ENCODE measurements at regions not wholly inside any gene's neighbourhood (a gene's known extent, or its start where the extent isn't known, plus 50 kb on each side); places are given as distances from the start of the nearest gene placed in this dataset.

DNA sequence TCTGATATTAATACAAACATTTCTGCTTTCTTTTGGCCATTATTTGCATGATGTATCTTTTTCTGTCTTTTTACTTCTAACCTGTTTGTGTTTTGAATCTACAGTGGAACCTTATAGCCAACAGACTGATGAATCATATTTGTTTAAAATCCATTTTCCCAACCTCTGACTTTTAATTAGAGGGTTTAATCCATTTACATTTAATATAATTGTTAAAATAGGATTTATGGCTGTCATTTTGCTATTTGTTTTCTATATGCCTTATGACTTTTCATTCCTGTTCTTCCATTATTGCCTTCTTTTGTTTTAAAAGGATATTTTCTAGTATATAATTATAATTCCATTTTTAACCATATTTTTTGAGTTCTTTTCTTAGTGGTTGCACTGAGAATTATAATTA lies 286.1 kb downstream of the ZNF621 start:
- DNase-seq: no peak
- H3K27me3 Mint-ChIP-seq: peaks cover 4% of the 10 kb centered on the region
- no peak for ATAC-seq
- H3K4me1 Mint-ChIP-seq: no peaks in the 10 kb centered on the region
- H3K4me3 Mint-ChIP-seq: no peak overlapping the region
- no peaks in the 10 kb centered on the region for H3K36me3 Mint-ChIP-seq (ENCODE audit: low read depth)
- no peak overlapping the region for H3K27ac Mint-ChIP-seq
- peaks cover 32% of the 10 kb centered on the region for H3K9me3 Mint-ChIP-seq

DNA sequence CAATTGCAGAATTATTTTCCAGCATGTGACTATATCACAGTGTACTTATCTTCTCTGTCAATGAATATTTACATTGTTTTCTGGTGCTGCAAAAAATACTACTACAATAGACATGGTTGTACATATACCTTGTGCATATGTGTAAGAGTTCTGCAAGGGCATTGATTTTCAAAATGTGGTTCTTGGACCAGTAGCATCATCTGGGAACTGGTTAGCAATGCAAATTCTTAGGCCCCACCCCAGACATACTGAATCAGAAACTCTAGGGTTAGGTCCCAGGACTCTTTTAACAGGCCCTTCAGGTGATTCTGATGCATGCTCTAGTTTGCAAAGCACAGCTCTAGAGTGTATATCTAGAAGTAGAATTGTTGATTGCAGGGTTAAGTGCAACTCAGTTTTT lies 292.3 kb downstream of the ZNF621 start:
- Mint-ChIP-seq H3K36me3 (ENCODE audit: low read depth) (no peaks in the 10 kb centered on the region), H3K27ac (no peak overlapping the region), H3K4me3 (no peak overlapping the region), H3K4me1 (no peaks in the 10 kb centered on the region), H3K9me3 (peaks cover 8% of the 10 kb centered on the region), H3K27me3 (peaks cover 15% of the 10 kb centered on the region)
- DNase-seq (no peak), ATAC-seq (no peak)

DNA sequence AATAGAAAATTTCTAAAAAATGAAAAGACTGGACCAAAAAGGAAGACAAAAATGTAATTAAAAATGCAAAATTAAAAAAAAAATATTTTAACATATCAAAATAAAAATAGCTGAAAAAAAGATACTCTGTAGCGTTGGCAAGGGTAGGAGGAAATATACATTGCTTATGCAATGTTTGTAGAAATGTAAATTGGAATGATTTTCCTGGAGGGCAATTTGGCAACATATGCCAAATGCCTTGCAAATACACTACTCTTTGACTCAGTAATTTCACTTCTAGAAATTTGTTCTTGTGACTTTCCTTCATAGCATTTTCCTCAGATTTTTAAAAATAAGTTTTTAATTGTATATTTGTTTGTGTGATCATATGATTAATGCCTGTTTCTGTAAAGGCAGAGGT lies 296.6 kb downstream of the ZNF621 start:
- Mint-ChIP-seq H3K27ac (no peak overlapping the region), H3K4me1 (no peaks in the 10 kb centered on the region), H3K4me3 (no peak overlapping the region), H3K36me3 (ENCODE audit: low read depth) (no peaks in the 10 kb centered on the region), H3K9me3 (no peaks in the 10 kb centered on the region), H3K27me3 (peaks cover 13% of the 10 kb centered on the region)
- DNase-seq (no peak), ATAC-seq (no peak)

DNA sequence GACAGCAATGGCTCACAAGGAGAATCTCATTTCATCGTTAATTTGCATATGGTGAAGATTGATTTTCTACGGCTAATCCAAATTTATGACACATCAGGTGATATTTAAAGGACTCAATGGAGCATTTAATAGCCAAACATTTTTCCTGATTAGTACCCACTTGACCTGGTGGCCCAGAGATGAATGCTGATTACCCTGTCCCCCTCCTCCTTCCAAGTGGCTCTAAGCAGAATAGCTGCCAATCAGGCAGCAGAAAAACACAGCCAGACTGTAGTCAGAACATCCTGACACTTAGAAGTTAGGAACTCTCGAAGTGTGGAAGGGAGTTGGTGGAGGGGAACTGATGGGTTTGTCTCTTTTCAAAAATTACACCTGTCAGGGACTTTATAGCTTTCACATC lies 302.5 kb downstream of the ZNF621 start:
- ATAC-seq (no peak), DNase-seq (no peak)
- no peaks in the 10 kb centered on the region for H3K4me1 Mint-ChIP-seq
- H3K36me3 Mint-ChIP-seq (ENCODE audit: low read depth): no peaks in the 10 kb centered on the region
- H3K27me3 Mint-ChIP-seq: peaks cover 2% of the 10 kb centered on the region
- H3K27ac Mint-ChIP-seq: no peak overlapping the region
- H3K9me3 Mint-ChIP-seq: no peaks in the 10 kb centered on the region
- no peak overlapping the region for H3K4me3 Mint-ChIP-seq

DNA sequence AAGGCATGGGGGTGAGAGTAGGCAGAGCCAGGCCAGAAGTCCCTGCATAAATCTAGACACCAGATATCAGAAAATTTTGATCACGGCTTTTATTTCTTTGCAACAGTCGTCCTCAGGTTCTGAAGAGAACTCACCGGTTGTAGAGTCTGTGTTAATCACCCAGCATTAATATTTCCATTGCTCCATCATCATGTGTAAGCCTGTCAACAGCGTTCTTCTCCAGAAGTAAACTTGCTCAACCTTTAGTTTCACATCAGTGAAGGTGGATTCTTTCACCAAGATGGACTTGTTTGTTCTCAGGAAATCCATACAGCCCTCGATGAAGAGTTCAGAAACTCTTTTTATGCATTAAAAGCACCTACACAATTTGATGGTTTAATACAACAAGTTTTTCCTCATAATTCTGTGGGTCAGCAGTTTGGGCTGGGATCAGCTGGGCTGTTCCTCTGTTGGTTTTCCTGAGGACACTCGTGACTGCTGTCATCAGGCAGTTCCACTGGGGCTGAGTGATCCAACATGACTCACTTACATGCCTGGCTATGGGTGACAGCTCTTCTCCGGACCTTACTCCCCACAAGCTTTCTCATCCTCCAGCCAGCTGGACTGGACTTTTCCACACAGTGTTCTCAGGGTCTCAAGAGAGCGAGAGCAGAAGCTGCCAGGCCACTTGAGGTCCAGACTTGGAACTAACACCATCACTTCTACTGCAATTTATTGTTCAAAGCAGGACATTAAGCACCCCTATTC lies 303.4 kb downstream of the ZNF621 start:
- no peak for DNase-seq
- no peak overlapping the region for H3K27ac Mint-ChIP-seq
- ATAC-seq: no peak
- peaks cover 5% of the 10 kb centered on the region for H3K27me3 Mint-ChIP-seq
- no peaks in the 10 kb centered on the region for H3K36me3 Mint-ChIP-seq (ENCODE audit: low read depth)
- H3K4me1 Mint-ChIP-seq: no peaks in the 10 kb centered on the region
- H3K9me3 Mint-ChIP-seq: no peaks in the 10 kb centered on the region
- no peak overlapping the region for H3K4me3 Mint-ChIP-seq

DNA sequence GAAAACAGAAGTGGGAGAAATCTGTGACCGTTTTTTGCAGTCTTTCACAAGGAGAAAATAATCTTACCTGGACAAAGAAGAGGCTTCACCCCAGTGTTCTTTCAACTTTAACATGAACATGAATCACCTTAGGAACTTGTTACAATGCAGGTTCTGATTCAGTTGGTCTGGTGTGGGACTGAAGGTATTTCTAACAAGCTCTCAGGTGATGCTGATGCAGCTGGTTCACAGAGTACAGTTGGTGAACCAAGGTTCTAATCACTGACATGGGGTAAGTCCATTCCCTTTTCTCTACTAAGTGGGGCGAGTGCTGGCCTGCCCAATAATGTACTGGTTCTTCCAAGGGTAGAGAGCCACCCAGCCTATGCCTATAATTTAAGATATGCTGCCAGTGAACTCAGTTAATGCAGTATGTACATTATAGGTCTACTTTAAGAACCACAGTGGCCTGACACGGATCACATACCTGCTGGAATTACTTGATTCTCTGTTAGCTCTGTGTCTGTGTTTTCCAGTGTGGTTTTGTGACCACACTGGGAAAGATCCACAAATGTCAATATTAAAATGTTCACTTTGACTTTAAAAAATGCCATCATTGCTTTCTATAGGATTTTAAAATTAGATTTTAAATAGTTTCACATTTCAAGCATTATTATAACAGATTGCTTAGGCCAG lies 304.1 kb downstream of the ZNF621 start:
- H3K9me3 Mint-ChIP-seq: no peaks in the 10 kb centered on the region
- H3K36me3 Mint-ChIP-seq (ENCODE audit: low read depth): no peaks in the 10 kb centered on the region
- DNase-seq (no peak), ATAC-seq (no peak)
- no peak overlapping the region for H3K4me3 Mint-ChIP-seq
- H3K27me3 Mint-ChIP-seq: peaks cover 5% of the 10 kb centered on the region
- no peak overlapping the region for H3K27ac Mint-ChIP-seq
- H3K4me1 Mint-ChIP-seq: no peaks in the 10 kb centered on the region

DNA sequence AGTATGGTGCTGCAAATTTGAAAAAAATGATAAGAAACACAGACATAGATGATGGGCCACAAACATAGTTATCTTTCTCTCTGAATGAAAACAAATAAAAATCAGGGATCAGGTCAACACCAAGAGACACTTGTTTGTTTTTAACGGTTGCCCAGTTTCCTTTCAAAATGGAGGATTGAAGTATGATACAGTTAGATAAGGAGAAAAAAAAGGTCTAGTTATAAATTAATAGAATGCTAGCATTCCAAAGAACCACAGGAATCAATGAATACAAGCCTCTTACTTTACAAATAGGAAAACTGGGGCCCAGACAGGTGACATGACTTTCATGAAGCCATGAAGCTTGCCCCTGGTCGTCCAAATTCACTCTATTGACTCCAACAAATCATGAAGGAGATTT lies 305.1 kb downstream of the ZNF621 start:
- no peak for ATAC-seq
- H3K27ac Mint-ChIP-seq: no peak overlapping the region
- no peak overlapping the region for H3K4me3 Mint-ChIP-seq
- no peaks in the 10 kb centered on the region for H3K4me1 Mint-ChIP-seq
- H3K27me3 Mint-ChIP-seq: peaks cover 10% of the 10 kb centered on the region
- no peaks in the 10 kb centered on the region for H3K9me3 Mint-ChIP-seq
- DNase-seq: no peak
- H3K36me3 Mint-ChIP-seq (ENCODE audit: low read depth): no peaks in the 10 kb centered on the region

DNA sequence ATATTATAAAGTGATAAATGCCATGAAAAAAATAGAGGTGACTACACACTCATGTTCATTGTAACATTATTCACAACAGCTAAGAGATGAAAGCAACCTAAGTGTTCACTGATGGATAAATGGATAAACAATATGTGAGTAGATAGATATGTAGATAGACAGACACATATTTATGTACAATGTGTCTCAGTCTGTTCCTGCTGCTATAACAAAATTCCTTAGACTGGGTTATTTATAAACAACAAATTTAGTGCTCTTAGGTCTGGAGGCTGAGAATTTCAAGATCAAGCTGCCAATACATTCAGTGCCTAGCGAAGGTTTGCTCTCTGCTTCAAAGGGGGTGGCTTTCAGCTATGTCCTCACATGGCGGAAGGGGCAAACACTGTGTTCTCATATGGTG lies 312.5 kb downstream of the ZNF621 start:
- Mint-ChIP-seq H3K36me3 (ENCODE audit: low read depth) (no peaks in the 10 kb centered on the region), H3K27ac (no peak overlapping the region), H3K4me3 (no peak overlapping the region), H3K4me1 (no peaks in the 10 kb centered on the region), H3K27me3 (peaks cover 8% of the 10 kb centered on the region), H3K9me3 (no peaks in the 10 kb centered on the region)
- DNase-seq: no peak
- no peak for ATAC-seq

DNA sequence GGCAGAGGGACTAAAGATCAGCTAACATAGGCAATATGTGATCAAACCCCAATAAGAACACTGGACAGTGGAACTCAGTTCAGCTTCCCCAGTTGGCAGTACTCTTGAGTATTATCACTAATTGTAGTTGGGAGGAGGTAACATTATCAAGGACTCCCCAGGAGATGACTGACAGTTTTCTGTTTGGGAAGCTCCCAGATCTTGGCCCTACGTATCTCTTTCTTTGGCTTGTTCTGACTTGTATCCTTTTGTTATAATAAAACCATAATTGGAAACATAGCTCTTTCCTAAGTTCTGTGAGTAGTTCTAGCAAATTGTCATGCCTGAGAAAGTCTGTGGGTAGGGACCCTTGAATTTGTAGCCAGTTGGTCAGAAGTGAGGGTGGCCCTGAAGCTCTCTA lies 316.4 kb downstream of the ZNF621 start:
- Mint-ChIP-seq H3K27me3 (no peaks in the 10 kb centered on the region), H3K27ac (no peak overlapping the region), H3K9me3 (no peaks in the 10 kb centered on the region), H3K4me1 (no peaks in the 10 kb centered on the region), H3K36me3 (ENCODE audit: low read depth) (no peaks in the 10 kb centered on the region), H3K4me3 (no peak overlapping the region)
- DNase-seq (no peak), ATAC-seq (no peak)

DNA sequence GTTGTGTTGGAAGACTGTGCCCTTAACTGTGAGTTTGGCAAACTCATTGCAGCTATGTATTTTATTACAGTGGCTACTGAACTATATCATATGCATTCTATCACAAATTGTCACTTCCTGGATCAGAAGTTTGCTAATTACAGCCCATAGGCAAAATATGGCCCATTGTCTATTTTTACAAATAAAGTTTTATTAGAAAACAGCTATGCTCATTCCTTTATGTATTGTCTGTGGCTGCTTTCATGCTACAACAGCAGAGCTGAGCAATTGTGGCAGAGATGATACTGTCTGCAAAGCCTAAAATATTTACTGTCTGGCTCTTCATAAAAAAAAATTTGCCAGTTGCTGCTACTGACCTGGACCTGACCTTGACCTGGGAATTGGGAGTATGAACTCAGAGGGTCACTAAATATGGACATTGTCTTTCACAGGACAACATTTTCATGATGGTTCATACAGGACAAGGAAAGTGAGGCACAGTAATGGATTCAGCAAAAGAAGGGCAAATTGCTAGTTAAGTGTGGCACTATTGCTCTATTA lies 316.9 kb downstream of the ZNF621 start:
- H3K36me3 Mint-ChIP-seq (ENCODE audit: low read depth): no peaks in the 10 kb centered on the region
- ATAC-seq: no peak
- H3K27me3 Mint-ChIP-seq: no peaks in the 10 kb centered on the region
- no peak for DNase-seq
- H3K4me1 Mint-ChIP-seq: no peaks in the 10 kb centered on the region
- no peak overlapping the region for H3K4me3 Mint-ChIP-seq
- H3K27ac Mint-ChIP-seq: no peak overlapping the region
- H3K9me3 Mint-ChIP-seq: no peaks in the 10 kb centered on the region

DNA sequence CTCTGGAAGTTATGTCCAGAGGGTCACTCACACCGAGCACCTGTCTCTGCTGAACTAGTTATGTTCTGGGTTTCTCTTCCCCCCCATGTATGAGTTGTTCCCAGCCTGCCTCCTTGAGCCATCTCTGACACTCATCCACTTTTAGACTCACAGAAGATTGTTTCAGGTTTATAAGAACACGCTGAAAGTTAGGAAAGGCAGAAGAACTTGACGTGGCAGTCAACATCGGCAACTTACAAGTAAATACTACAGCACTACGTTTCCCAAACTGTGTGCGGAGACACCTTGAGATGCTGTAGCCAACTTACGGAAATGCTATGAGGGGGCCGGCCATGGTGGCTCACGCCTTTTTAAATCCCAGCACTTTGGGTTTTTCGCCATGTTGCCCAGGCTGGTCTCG lies 318.0 kb downstream of the ZNF621 start:
- ATAC-seq (no peak), DNase-seq (no peak)
- no peak overlapping the region for H3K27ac Mint-ChIP-seq
- no peak overlapping the region for H3K4me3 Mint-ChIP-seq
- H3K4me1 Mint-ChIP-seq: no peaks in the 10 kb centered on the region
- H3K27me3 Mint-ChIP-seq: no peaks in the 10 kb centered on the region
- H3K36me3 Mint-ChIP-seq (ENCODE audit: low read depth): no peaks in the 10 kb centered on the region
- H3K9me3 Mint-ChIP-seq: no peaks in the 10 kb centered on the region

DNA sequence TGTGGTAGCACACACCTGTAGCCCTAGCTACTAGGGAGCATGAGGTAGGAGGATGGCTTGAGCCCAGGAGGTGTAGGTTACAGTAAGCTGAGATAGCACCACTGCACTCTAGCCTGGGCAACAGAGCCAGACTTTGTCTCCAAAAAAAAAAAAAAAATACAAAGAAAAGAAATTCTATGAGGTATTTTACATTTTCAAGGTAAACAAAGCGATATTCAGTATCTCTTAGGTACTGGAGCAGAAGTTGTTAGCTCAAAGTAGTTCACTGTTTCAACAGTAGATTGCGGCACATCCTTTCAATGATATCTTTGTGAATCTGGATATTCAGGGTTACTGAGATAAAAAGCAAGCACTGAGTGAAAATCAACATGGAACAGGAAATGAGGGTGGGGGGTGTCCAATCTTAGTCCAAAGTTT lies 318.5 kb downstream of the ZNF621 start:
- H3K9me3 Mint-ChIP-seq: no peaks in the 10 kb centered on the region
- no peaks in the 10 kb centered on the region for H3K27me3 Mint-ChIP-seq
- H3K4me1 Mint-ChIP-seq: no peaks in the 10 kb centered on the region
- no peak overlapping the region for H3K27ac Mint-ChIP-seq
- no peak overlapping the region for H3K4me3 Mint-ChIP-seq
- DNase-seq: no peak
- ATAC-seq: no peak
- H3K36me3 Mint-ChIP-seq (ENCODE audit: low read depth): no peaks in the 10 kb centered on the region

DNA sequence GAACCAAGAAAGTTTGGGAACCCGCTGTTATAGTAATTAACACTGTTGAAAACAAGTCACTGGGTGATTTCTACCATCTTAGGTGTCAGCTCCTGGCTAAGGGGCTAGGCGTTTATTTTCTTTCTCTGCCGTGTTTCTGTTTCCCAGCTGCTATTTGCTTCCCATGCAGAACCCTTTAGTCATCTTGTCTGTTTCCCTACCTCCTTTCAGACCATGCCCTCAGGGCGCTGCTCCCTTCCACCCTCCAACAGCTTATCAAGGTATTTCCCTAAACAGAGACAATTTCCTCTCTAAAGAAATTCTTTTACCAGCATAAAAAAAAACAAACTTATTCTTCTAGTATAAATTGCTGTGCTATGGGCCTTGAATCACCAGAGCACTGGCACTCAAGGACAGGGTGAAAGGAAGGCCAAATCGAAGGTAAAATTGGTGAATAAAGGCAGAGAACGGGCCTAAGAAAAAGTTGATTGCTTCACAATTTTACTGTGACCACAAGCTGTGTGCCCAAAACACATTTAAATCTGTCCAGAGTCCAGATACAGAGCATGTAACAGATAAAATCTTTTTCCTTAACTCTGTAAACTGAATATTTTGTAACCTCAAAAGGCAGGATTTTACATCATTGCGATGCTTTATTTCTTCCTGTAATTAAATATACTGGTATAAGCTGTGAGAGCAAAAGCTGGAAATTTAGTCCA lies 319.2 kb downstream of the ZNF621 start:
- Mint-ChIP-seq H3K36me3 (ENCODE audit: low read depth) (no peaks in the 10 kb centered on the region), H3K4me3 (no peak overlapping the region), H3K4me1 (no peaks in the 10 kb centered on the region), H3K9me3 (no peaks in the 10 kb centered on the region), H3K27ac (no peak overlapping the region), H3K27me3 (peaks cover 1% of the 10 kb centered on the region)
- ATAC-seq: no peak
- DNase-seq: no peak

DNA sequence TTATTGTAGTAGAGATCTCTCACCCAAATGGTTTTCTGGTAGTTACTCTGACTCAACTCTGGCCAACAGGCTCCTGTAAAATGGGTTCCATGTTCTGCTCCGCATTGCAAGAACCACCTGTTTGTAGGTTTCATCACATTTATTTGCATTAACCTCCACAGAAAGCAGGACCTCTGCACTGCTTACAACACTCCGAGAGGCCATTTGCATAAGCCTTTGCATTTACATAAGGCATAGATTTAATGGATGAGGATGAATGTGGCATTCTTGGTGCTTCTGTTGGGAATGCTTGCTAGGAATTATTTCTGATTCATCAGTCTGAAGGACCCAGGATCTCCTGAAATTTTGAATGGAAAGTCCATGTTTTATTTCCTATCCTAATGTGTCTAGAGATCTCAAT lies 320.1 kb downstream of the ZNF621 start:
- DNase-seq: no peak
- ATAC-seq: no peak
- Mint-ChIP-seq H3K27ac (no peak overlapping the region), H3K4me1 (no peaks in the 10 kb centered on the region), H3K27me3 (peaks cover 1% of the 10 kb centered on the region), H3K4me3 (no peak overlapping the region), H3K9me3 (no peaks in the 10 kb centered on the region), H3K36me3 (ENCODE audit: low read depth) (no peaks in the 10 kb centered on the region)

DNA sequence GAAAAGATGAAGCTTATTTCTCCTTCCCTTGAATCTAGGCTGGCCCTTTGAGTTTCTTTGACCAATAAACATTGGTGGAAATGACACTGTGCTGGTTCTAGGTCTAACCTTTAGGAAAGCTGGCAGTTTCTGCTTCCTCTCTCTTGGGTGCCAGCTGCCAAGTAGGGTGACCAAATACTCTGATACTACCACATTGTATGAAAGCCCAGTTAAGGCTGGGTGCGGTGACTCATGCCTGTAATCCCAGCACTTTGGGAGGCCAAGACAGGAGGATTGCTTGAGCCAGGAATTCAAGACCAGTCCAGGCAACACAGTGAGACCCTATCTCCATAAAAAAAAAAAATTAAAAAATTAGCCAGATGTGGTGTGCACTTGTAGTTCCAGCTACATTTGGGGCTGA lies 320.7 kb downstream of the ZNF621 start:
- DNase-seq: no peak
- ATAC-seq: no peak
- Mint-ChIP-seq H3K9me3 (no peaks in the 10 kb centered on the region), H3K4me3 (no peak overlapping the region), H3K36me3 (ENCODE audit: low read depth) (no peaks in the 10 kb centered on the region), H3K4me1 (no peaks in the 10 kb centered on the region), H3K27ac (no peak overlapping the region), H3K27me3 (peaks cover 1% of the 10 kb centered on the region)

All from activated naive CD8-positive, alpha-beta T cell treated with anti-CD3 and anti-CD28 coated beads, Interleukin-2, amount 50 U/mL, for 24 hours (primary cell).